ENCODE measurements at regions not wholly inside any gene's neighbourhood (a gene's known extent, or its start where the extent isn't known, plus 50 kb on each side); places are given as distances from the start of the nearest gene placed in this dataset.

DNA sequence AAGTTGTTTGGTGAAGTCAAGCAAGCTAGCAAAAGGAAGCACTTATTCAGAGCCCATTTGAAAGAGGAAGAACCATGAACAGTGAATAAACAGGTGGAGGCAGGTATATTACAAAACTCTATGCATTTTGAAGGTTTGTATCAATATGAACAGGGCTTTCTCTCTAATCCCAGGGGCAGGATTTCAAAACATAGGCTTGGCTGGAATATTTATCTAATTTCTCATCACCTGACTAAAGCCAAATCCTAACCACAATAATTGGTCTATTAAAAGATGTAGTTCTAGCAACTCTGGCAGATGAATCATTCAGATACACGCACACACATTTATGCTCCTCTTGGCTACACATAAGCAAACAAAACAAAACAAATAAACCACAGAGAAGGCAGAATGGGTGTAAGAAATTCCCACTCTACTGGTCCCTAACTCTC, 554.4 kb downstream of the INHBA start:
- TF ChIP-seq GATA1 (IDR thresholded peaks at IDR 0.05; ENCODE audit: low read depth, low read length): no peak
- no peak for TF ChIP-seq POLR2A (IDR thresholded peaks at IDR 0.05; ENCODE audit: low read length)
- no peak for DNase-seq

- DNase-seq: no peak
- TF ChIP-seq POLR2A (IDR thresholded peaks at IDR 0.05; ENCODE audit: low read length) (no peak), GATA1 (IDR thresholded peaks at IDR 0.05; ENCODE audit: low read depth, low read length) (no peak)
These were observed 555.0 kb downstream of the INHBA start for GRCh38 chr7:41147606-41148485.

DNA sequence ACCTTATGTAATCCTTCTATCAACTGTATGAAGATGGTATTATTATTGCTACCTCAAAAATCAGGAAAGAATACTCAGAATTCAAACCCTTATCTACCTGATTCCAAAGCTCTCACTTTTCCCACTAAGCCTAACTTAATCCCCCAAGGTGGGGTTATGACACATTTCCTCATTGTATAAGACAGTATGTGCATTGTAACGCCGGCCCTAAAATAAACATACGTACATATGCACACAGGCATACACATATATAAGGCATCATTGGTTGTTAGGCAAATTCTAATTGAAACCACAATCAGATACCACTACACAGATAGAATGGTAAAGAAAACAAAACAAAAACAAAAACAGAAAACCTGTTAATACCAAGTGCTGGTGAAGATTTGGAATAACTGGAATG, 556.5 kb downstream of the INHBA start:
- TF ChIP-seq GATA1 (IDR thresholded peaks at IDR 0.05; ENCODE audit: low read depth, low read length) (no peak), POLR2A (IDR thresholded peaks at IDR 0.05; ENCODE audit: low read length) (no peak)

DNA sequence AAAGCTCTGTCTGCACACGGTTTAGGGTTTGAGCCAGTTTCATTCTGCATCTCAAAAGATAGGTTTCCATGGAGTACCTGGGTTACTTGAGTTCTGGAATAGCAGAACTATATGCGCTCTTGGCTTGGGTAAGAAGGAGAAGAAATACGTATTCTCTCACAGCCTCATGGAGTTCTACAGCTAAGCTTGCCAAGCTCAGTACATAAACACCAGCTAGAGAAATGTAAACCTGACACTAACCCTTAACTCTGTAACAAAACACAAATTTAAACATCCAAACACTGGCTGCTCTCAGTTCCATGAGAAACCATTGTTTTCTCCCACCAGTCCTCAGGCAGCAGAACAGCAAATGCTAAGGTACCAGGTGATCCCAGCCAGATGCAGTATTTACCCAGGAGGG, 557.2 kb downstream of the INHBA start:
- TF ChIP-seq POLR2A (IDR thresholded peaks at IDR 0.05; ENCODE audit: low read length) (no peak), GATA1 (IDR thresholded peaks at IDR 0.05; ENCODE audit: low read depth, low read length) (no peak)

More for the DNA sequence above, 556.5 kb downstream of the INHBA start:
- no peak for DNase-seq

GRCh38 chr7:41142904-41143473, 559.9 kb downstream of the INHBA start:
- no peak for TF ChIP-seq GATA1 (IDR thresholded peaks at IDR 0.05; ENCODE audit: low read depth, low read length)
- no peak for TF ChIP-seq POLR2A (IDR thresholded peaks at IDR 0.05; ENCODE audit: low read length)
- DNase-seq: no peak

More for the DNA sequence above, 557.2 kb downstream of the INHBA start:
- DNase-seq: no peak

- TF ChIP-seq POLR2A (IDR thresholded peaks at IDR 0.05; ENCODE audit: low read length) (no peak), GATA1 (IDR thresholded peaks at IDR 0.05; ENCODE audit: low read depth, low read length) (no peak)
- DNase-seq: no peak
These were observed 563.1 kb downstream of the INHBA start for GRCh38 chr7:41139789-41140188.

GRCh38 chr7:41136551-41136950, 566.3 kb downstream of the INHBA start:
- no peak for TF ChIP-seq POLR2A (IDR thresholded peaks at IDR 0.05; ENCODE audit: low read length)
- no peak for TF ChIP-seq GATA1 (IDR thresholded peaks at IDR 0.05; ENCODE audit: low read depth, low read length)
- no peak for DNase-seq

GRCh38 chr7:41135511-41135910, 567.4 kb downstream of the INHBA start:
- TF ChIP-seq POLR2A (IDR thresholded peaks at IDR 0.05; ENCODE audit: low read length) (no peak), GATA1 (IDR thresholded peaks at IDR 0.05; ENCODE audit: low read depth, low read length) (no peak)
- no peak for DNase-seq

GRCh38 chr7:41134300-41135255, 568.3 kb downstream of the INHBA start:
- DNase-seq: no peak
- no peak for TF ChIP-seq POLR2A (IDR thresholded peaks at IDR 0.05; ENCODE audit: low read length)
- no peak for TF ChIP-seq GATA1 (IDR thresholded peaks at IDR 0.05; ENCODE audit: low read depth, low read length)

- no peak for TF ChIP-seq GATA1 (IDR thresholded peaks at IDR 0.05; ENCODE audit: low read depth, low read length)
- TF ChIP-seq POLR2A (IDR thresholded peaks at IDR 0.05; ENCODE audit: low read length): no peak
- DNase-seq: no peak
These were observed 569.1 kb downstream of the INHBA start for GRCh38 chr7:41133690-41134299.

GRCh38 chr7:41131956-41132355, 570.9 kb downstream of the INHBA start:
- DNase-seq: no peak
- no peak for TF ChIP-seq POLR2A (IDR thresholded peaks at IDR 0.05; ENCODE audit: low read length)
- no peak for TF ChIP-seq GATA1 (IDR thresholded peaks at IDR 0.05; ENCODE audit: low read depth, low read length)

DNA sequence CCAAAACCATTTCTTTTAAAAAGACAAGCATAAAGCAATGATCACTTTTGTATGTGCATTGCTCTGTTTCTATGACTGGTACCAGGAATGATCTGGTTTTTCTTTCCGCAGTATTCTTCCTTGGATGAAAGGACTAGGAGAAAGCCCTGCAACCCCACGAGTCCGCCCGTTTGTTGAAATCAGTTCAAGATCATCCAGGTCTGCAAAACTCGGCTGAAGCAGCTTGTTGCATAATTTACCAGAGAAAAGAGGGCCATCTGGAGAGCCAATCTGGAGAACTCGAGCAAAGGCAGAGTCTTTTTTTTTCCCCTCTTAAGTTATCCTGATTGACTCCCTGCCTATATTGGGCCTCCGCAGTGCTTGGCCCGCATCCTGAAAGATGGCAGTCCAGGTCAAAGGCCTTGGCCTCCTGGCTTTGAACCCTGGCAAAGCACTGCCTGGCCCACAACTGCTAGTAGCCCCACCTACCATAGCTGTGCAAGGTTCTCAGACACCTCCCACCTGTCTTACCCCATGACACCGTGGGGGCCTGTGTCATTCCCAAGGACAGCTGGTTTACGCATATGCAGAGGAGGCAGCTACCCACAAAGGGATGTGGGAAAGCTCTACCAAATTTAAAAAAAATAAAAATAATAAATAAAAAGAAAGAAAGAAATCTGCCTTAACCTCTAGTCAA, 572.2 kb downstream of the INHBA start:
- TF ChIP-seq GATA1 (IDR thresholded peaks at IDR 0.05; ENCODE audit: low read depth, low read length): no peak
- no peak for TF ChIP-seq POLR2A (IDR thresholded peaks at IDR 0.05; ENCODE audit: low read length)
- DNase-seq: no peak

- no peak for TF ChIP-seq GATA1 (IDR thresholded peaks at IDR 0.05; ENCODE audit: low read depth, low read length)
- no peak for TF ChIP-seq POLR2A (IDR thresholded peaks at IDR 0.05; ENCODE audit: low read length)
- no peak for DNase-seq
These were observed 572.8 kb downstream of the INHBA start for GRCh38 chr7:41130086-41130485.

All from erythroblast (primary cell).